Osteocyte (in vitro differentiated cells): ENCODE measurements at regions not wholly inside any gene's neighbourhood (a gene's known extent, or its start where the extent isn't known, plus 50 kb on each side); places are given as distances from the start of the nearest gene placed in this dataset.

Source experiments
- DNase-seq: peaks from one replicate; pipeline ENCODE4 v3.0.0; 2021; ENCODE audit warnings: mixed read lengths; ENCODE audit not compliant: unreplicated experiment; ENCODE audit errors: extremely low spot score
- H3K27ac Mint-ChIP-seq: one replicate; pipeline ENCODE4 v1.8.0; 2021; ENCODE audit warnings: mild to moderate bottlenecking, mixed read lengths; ENCODE audit not compliant: unreplicated experiment
- H3K27me3 Mint-ChIP-seq: one replicate; pipeline ENCODE4 v1.8.0; 2021; ENCODE audit warnings: mixed read lengths; ENCODE audit not compliant: unreplicated experiment
- H3K36me3 Mint-ChIP-seq: one replicate; pipeline ENCODE4 v1.8.0; 2021; ENCODE audit warnings: mixed read lengths; ENCODE audit not compliant: unreplicated experiment
- H3K4me1 Mint-ChIP-seq: one replicate; pipeline ENCODE4 v1.8.0; 2021; ENCODE audit warnings: mixed read lengths; ENCODE audit not compliant: unreplicated experiment
- H3K4me3 Mint-ChIP-seq: one replicate; pipeline ENCODE4 v1.8.0; 2021; ENCODE audit warnings: mild to moderate bottlenecking, moderate library complexity, mixed read lengths; ENCODE audit not compliant: unreplicated experiment
- H3K9me3 Mint-ChIP-seq: one replicate; pipeline ENCODE4 v1.8.0; 2021; ENCODE audit warnings: mixed read lengths; ENCODE audit not compliant: unreplicated experiment
- TF ChIP-seq, protein P1 (sequence below): fragments of 200-600 bp; sonication (generic); IDR thresholded peaks from 2 replicates; pipeline ENCODE4 v1.5.0; 2021; ENCODE audit warnings: antibody characterized with exemption, mild to moderate bottlenecking, moderate library complexity

- H3K27ac Mint-ChIP-seq, result no peak overlapping the region
Observed at GRCh38 chr12:23066095-23066494, 441.1 kb downstream of the ETNK1 start.

DNA sequence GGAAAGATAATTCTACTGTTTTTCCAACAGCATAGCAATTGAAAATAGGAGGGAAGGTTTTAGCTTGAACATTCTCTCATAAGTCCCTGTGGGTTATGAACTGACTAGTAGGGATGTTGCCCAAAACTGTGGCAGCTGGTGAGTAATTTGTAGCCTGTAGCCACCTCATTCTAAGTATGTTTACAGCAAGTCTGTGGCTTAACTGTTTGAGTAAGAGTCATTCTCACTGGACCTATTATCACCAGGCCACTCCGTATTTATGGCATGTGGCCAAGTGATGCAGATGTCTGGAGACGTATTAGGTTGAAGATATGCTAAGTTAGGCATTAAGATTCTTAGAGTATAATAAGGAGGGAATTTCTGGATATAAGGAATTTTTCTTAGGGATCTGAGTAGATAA is 458.3 kb downstream of the ETNK1 start:
- TF ChIP-seq, protein P1, sequence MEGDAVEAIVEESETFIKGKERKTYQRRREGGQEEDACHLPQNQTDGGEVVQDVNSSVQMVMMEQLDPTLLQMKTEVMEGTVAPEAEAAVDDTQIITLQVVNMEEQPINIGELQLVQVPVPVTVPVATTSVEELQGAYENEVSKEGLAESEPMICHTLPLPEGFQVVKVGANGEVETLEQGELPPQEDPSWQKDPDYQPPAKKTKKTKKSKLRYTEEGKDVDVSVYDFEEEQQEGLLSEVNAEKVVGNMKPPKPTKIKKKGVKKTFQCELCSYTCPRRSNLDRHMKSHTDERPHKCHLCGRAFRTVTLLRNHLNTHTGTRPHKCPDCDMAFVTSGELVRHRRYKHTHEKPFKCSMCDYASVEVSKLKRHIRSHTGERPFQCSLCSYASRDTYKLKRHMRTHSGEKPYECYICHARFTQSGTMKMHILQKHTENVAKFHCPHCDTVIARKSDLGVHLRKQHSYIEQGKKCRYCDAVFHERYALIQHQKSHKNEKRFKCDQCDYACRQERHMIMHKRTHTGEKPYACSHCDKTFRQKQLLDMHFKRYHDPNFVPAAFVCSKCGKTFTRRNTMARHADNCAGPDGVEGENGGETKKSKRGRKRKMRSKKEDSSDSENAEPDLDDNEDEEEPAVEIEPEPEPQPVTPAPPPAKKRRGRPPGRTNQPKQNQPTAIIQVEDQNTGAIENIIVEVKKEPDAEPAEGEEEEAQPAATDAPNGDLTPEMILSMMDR, result no peak
- no peak for DNase-seq
- peak overlapping the region; percentile 14 for H3K27ac Mint-ChIP-seq

More at GRCh38 chr12:23066095-23066494, 441.1 kb downstream of the ETNK1 start:
- no peaks in the 10 kb centered on the region for H3K4me1 Mint-ChIP-seq
- no peak for DNase-seq
- H3K27me3 Mint-ChIP-seq, result no peaks in the 10 kb centered on the region
- H3K9me3 Mint-ChIP-seq, result no peaks in the 10 kb centered on the region
- H3K4me3 Mint-ChIP-seq, result no peak overlapping the region
- TF ChIP-seq, protein P1, result no peak
- peaks cover 1% of the 10 kb centered on the region for H3K36me3 Mint-ChIP-seq

DNA sequence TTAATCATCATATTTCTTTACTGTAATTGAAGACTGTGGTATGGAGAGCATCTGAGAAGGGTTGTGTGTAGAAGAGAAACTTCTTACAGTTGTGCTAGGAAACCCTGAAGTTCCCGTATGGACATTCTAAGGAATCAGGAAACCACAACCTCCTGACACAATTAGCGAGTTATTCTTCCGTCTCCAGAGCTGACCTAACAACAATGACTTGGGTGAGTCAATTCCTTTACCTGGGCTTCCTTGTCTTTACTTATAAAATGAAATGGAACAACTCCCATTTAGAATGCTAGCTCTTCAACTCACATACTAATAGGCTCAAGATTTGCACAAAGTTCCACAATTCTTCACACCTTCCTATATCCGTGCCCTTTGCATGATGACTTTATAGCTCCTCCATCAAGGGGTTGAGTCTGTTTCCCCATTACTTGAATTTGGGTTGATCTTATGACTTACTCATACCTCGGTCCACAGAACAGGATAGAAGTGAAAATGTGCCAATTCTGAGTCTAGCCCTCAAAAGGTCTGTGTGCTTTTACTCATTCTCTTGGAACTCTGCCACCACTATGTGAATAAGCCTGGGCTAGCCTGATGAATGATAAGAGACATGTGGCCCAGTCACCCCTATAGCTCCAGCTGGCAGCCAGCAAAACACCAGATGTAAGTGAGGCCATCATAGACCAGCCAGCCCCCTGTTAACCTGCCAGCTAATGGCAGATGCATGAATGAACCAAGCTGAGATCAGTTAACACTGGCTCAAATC is 459.4 kb downstream of the ETNK1 start:
- TF ChIP-seq, protein P1, result no peak
- no peaks in the 10 kb centered on the region for H3K27me3 Mint-ChIP-seq
- H3K4me1 Mint-ChIP-seq, result peaks cover 31% of the 10 kb centered on the region
- H3K36me3 Mint-ChIP-seq, result no peaks in the 10 kb centered on the region
- DNase-seq, result no peak
- H3K9me3 Mint-ChIP-seq, result no peaks in the 10 kb centered on the region
- H3K27ac Mint-ChIP-seq, result no peak overlapping the region
- H3K4me3 Mint-ChIP-seq, result no peak overlapping the region

More for the DNA sequence above, 458.3 kb downstream of the ETNK1 start:
- H3K27me3 Mint-ChIP-seq, result no peaks in the 10 kb centered on the region
- H3K36me3 Mint-ChIP-seq, result no peaks in the 10 kb centered on the region
- no peaks in the 10 kb centered on the region for H3K9me3 Mint-ChIP-seq
- H3K4me1 Mint-ChIP-seq, result peaks cover 39% of the 10 kb centered on the region
- no peak overlapping the region for H3K4me3 Mint-ChIP-seq

DNA sequence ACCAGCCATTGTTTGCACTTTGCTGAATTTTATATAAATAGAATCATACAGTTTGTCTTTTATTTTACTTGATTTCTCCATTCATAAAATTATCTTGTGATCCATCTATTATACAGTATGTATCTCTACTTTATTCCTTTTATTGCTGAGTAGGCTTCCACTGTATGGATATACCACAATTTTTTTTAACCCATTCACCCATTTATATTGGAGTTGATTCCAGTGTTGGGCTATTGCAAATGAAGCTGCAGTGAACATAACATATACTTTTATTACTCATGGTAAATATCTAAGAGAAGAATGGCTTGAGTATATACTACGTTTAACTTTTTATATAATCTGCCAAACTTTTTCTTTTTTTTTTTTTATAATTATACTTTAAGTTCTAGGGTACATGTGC is 463.6 kb downstream of the ETNK1 start:
- Mint-ChIP-seq H3K27me3 (no peaks in the 10 kb centered on the region), H3K4me3 (no peak overlapping the region), H3K27ac (no peak overlapping the region), H3K9me3 (peaks cover 6% of the 10 kb centered on the region), H3K36me3 (peaks cover 2% of the 10 kb centered on the region), H3K4me1 (peaks cover 30% of the 10 kb centered on the region)
- DNase-seq, result no peak
- TF ChIP-seq, protein P1, result no peak

DNA sequence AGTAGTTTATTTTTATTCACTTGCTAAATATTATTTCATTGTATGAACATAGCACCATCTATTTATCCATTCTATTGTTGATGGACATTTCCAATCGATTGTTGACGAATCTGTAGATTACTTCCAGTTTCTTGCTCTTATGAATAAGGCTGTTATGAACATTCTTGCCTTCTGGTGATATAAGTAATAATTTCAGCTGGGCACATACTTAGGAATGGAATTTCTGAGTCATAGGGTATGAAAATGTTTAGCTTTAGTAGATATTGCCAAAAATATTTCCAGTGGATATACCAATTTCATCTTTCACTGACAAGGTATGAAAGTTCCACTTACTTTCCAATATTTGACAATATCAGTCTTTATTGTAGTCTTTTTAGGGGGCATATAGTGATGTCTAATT is 468.5 kb downstream of the ETNK1 start:
- Mint-ChIP-seq H3K36me3 (peaks cover 2% of the 10 kb centered on the region), H3K4me3 (peak overlapping the region; percentile 23), H3K27me3 (no peaks in the 10 kb centered on the region), H3K9me3 (peaks cover 6% of the 10 kb centered on the region), H3K27ac (peak overlapping the region; percentile 85), H3K4me1 (peaks cover 41% of the 10 kb centered on the region)
- no peak for DNase-seq
- TF ChIP-seq, protein P1, result peak; percentile 12
